Keratinocyte (primary cell): ENCODE measurements at regions not wholly inside any gene's neighbourhood (a gene's known extent, or its start where the extent isn't known, plus 50 kb on each side); places are given as distances from the start of the nearest gene placed in this dataset.

Experiments used
- DNase-seq: peaks from one replicate; pipeline ENCODE4 v3.0.0-alpha.2; 2011; ENCODE audit warnings: low read depth, missing footprints, low spot score
- FAIRE-seq: peaks from 2 replicates; lab custom pipeline; 2011; peaks lifted over from hg19 to GRCh38; lab: Jason Lieb, UNC
- H2AFZ ChIP-seq: 2 replicates; pipeline ENCODE4 v1.6.0; 2012; ENCODE audit warnings: low read length, control low read depth, inconsistent platforms; ENCODE audit not compliant: control insufficient read depth
- H3K27ac ChIP-seq: 2 replicates; pipeline ENCODE4 v1.5.1; 2011; ENCODE audit warnings: low read length; ENCODE audit not compliant: control insufficient read depth, insufficient read depth
- H3K27me3 ChIP-seq: 3 replicates; pipeline ENCODE4 v1.6.0; 2011; ENCODE audit warnings: low read length; ENCODE audit not compliant: control insufficient read depth, insufficient read depth; ENCODE audit errors: extremely low read depth
- H3K36me3 ChIP-seq, 2 experiments: 2 replicates in 1 of 2; 3 replicates in 1 of 2; pipeline ENCODE4 v1.5.1; 2011; ENCODE audit warnings: low read length in 2 of 2, mild to moderate bottlenecking in 1 of 2; ENCODE audit not compliant: control insufficient read depth in 2 of 2, insufficient read depth in 2 of 2; ENCODE audit errors: extremely low read depth in 1 of 2
- H3K4me1 ChIP-seq: 3 replicates; pipeline ENCODE4 v1.5.1; 2011; ENCODE audit warnings: low read length; ENCODE audit not compliant: control insufficient read depth, insufficient read depth; ENCODE audit errors: extremely low read depth
- H3K4me2 ChIP-seq: 3 replicates; pipeline ENCODE4 v1.6.0; 2011; ENCODE audit warnings: low read depth, low read length; ENCODE audit not compliant: control insufficient read depth, insufficient read depth; ENCODE audit errors: extremely low read depth
- H3K4me3 ChIP-seq, 3 experiments: fragments of 200-600 bp in 1 of 3; sonication (generic) in 1 of 3; 2 replicates in 2 of 3; 3 replicates in 1 of 3; pipeline ENCODE4 v1.5.1; 2011 to 2016; ENCODE audit warnings: low read length in 3 of 3, mild to moderate bottlenecking in 3 of 3, control low read depth in 2 of 3, inconsistent platforms in 1 of 3, low read depth in 1 of 3, mixed read lengths in 1 of 3, mixed run types in 1 of 3, moderate library complexity in 1 of 3; ENCODE audit not compliant: control insufficient read depth in 2 of 3, insufficient read depth in 2 of 3; ENCODE audit errors: extremely low read depth in 1 of 3
- H3K79me2 ChIP-seq: 2 replicates; pipeline ENCODE4 v1.6.0; 2012; ENCODE audit warnings: low read length; ENCODE audit not compliant: control insufficient read depth, insufficient read depth
- H3K9ac ChIP-seq: 3 replicates; pipeline ENCODE4 v1.6.0; 2011; ENCODE audit warnings: low read length; ENCODE audit not compliant: control insufficient read depth, insufficient read depth; ENCODE audit errors: extremely low read depth
- H3K9me1 ChIP-seq: 3 replicates; pipeline ENCODE4 v1.6.0; 2011; ENCODE audit warnings: low read length; ENCODE audit not compliant: control insufficient read depth, insufficient read depth; ENCODE audit errors: extremely low read depth
- H3K9me3 ChIP-seq: 2 replicates; pipeline ENCODE4 v1.5.1; 2012; ENCODE audit warnings: low read depth, low read length; ENCODE audit not compliant: control insufficient read depth
- H4K20me1 ChIP-seq: 3 replicates; pipeline ENCODE4 v1.6.0; 2011; ENCODE audit warnings: low read length; ENCODE audit not compliant: control insufficient read depth, insufficient read depth; ENCODE audit errors: extremely low read depth
- CTCF ChIP-seq, 3 experiments: IDR thresholded peaks in 1 of 3; conservative IDR thresholded peaks in 1 of 3; optimal IDR thresholded peaks in 1 of 3; 2 replicates in 2 of 3; 3 replicates in 1 of 3; pipeline versions ENCODE3 to v1.5.1; 2011; ENCODE audit warnings: low read length in 3 of 3, mild to moderate bottlenecking in 3 of 3, moderate library complexity in 2 of 3, control low read depth in 1 of 3, inconsistent platforms in 1 of 3; ENCODE audit not compliant: insufficient read depth in 2 of 3; ENCODE audit errors: extremely low read depth in 1 of 3
- EZH2 ChIP-seq: IDR thresholded peaks from one replicate; pipeline ENCODE4 v1.6.1; 2012; ENCODE audit warnings: inconsistent platforms, mild to moderate bottlenecking, low read length, moderate library complexity
- dilution Hi-C: fragments of 300-500 bp; cut with MboI; formaldehyde crosslinking; loops from one replicate; pipeline ENCODE4 v1.7.0; 2020; ENCODE audit warnings: low sequenced_read_pairs; ENCODE audit not compliant: extremely low pct_ligation_motif_present

DNA sequence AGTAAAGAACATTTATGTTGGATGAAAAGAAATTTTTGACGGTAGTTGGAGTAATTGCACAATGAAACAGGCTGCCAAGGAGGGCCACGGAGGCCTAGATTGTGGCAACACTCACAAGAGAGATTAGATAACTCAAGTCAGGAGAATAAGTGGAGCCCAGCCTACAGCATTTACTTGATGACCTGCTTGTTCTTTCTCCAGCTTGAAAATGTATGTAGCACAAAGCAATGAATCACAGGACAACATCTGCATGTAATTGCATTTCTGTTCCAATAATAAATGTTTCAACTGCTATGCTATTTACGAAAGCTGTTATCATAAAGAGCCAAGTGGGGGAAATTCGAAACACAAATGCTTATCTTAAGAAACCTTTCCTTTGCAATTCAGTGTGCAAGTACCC is 221.2 kb upstream of the MID1 start:
- Histone ChIP-seq H3K4me1 (no peaks in the 10 kb centered on the region), H4K20me1 (no peaks in the 10 kb centered on the region), H2AFZ (no peak overlapping the region), H3K36me3 (no peaks in the 10 kb centered on the region), H3K27ac (no peak overlapping the region), H3K9ac (no peak overlapping the region), H3K9me1 (no peaks in the 10 kb centered on the region), H3K4me2 (no peak overlapping the region), H3K27me3 (no peaks in the 10 kb centered on the region), H3K4me3 (no peak overlapping the region), H3K9me3 (no peaks in the 10 kb centered on the region), H3K79me2 (no peaks in the 10 kb centered on the region)
- DNase-seq (no peak), FAIRE-seq (no peak)
- dilution Hi-C loops, result no loop called here
- no peak for TF ChIP-seq EZH2
- no peak for TF ChIP-seq CTCF (optimal IDR thresholded peaks at IDR 0.05 in 1 of 3, IDR thresholded peaks at IDR 0.05 in 1 of 3, conservative IDR thresholded peaks at IDR 0.05 in 1 of 3; ENCODE audit: extremely low read depth in 1 of 3, insufficient read depth in 2 of 3, low read length in 3 of 3)

DNA sequence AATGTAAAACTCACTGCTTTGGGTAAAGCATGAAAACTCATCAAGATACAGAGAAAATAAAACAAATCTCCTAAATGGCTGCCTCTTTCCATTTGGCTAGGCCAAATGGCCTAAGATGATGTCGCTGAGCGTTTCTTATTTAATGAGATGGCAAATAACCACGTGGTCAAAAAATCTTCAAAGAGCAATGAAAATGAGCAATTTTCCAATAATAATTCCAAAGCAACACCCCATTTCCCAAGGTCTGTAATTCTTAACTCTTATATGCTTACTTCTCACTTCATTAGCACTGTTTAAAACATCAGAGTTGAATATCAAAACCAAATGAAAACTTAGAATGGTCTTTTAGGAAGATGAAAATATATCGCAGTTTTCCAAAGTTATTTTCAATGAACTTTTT is 222.3 kb upstream of the MID1 start:
- H3K9ac ChIP-seq, result no peak overlapping the region
- no peak overlapping the region for H3K27ac ChIP-seq
- no peaks in the 10 kb centered on the region for H3K9me3 ChIP-seq
- DNase-seq (no peak), FAIRE-seq (no peak)
- no peaks in the 10 kb centered on the region for H3K36me3 ChIP-seq
- H3K79me2 ChIP-seq, result no peaks in the 10 kb centered on the region
- no peaks in the 10 kb centered on the region for H3K4me1 ChIP-seq
- TF ChIP-seq EZH2, result no peak
- no peak for TF ChIP-seq CTCF (optimal IDR thresholded peaks at IDR 0.05 in 1 of 3, IDR thresholded peaks at IDR 0.05 in 1 of 3, conservative IDR thresholded peaks at IDR 0.05 in 1 of 3; ENCODE audit: extremely low read depth in 1 of 3, insufficient read depth in 2 of 3, low read length in 3 of 3)
- H3K9me1 ChIP-seq, result no peaks in the 10 kb centered on the region
- dilution Hi-C loops, result no loop called here
- no peak overlapping the region for H2AFZ ChIP-seq
- H3K27me3 ChIP-seq, result no peaks in the 10 kb centered on the region
- no peaks in the 10 kb centered on the region for H4K20me1 ChIP-seq
- H3K4me3 ChIP-seq, result no peak overlapping the region
- H3K4me2 ChIP-seq, result no peak overlapping the region
